Colonic mucosa (tissue), 4 donors: ENCODE measurements at regions not wholly inside any gene's neighbourhood (a gene's known extent, or its start where the extent isn't known, plus 50 kb on each side); places are given as distances from the start of the nearest gene placed in this dataset.

Source experiments
- DNase-seq: peaks from one replicate; pipeline ENCODE4 v3.0.0-alpha.2; 2020
- H3K27ac ChIP-seq: fragments of 200-600 bp; one replicate; pipeline ENCODE4 v1.8.0; 2021
- H3K27me3 ChIP-seq: fragments of 200-600 bp; one replicate; pipeline ENCODE4 v1.8.0; 2021
- H3K36me3 ChIP-seq: fragments of 200-600 bp; one replicate; pipeline ENCODE4 v1.8.0; 2021
- H3K4me1 ChIP-seq: fragments of 200-600 bp; one replicate; pipeline ENCODE4 v1.8.0; 2021; ENCODE audit warnings: mild to moderate bottlenecking
- H3K4me3 ChIP-seq: fragments of 200-600 bp; one replicate; pipeline ENCODE4 v1.8.0; 2021
- H3K9ac ChIP-seq, 2 donors: one replicate each; pipeline ENCODE4 v1.7.0; 2013; ENCODE audit warnings: control low read depth in 2 of 2, low read depth in 2 of 2, low read length in 2 of 2
- H3K9me3 ChIP-seq: fragments of 200-600 bp; one replicate; pipeline ENCODE4 v1.8.0; 2021
- intact Hi-C: fragments of 100-400 bp; cut with DNase I; formaldehyde crosslinking; loops from one replicate; pipeline ENCODE4 v1.14.1; 2022
- TF ChIP-seq, protein P1 (sequence below): fragments of 200-600 bp; IDR thresholded peaks from one replicate; pipeline ENCODE4 v1.8.0; 2022; ENCODE audit warnings: antibody characterized with exemption, mild to moderate bottlenecking
- donor health status: healthy.
- donor health status: DM: no; HTN: no; CAD: no.
- donor health status: DM: no; HTN: no; CAD: no.

DNA sequence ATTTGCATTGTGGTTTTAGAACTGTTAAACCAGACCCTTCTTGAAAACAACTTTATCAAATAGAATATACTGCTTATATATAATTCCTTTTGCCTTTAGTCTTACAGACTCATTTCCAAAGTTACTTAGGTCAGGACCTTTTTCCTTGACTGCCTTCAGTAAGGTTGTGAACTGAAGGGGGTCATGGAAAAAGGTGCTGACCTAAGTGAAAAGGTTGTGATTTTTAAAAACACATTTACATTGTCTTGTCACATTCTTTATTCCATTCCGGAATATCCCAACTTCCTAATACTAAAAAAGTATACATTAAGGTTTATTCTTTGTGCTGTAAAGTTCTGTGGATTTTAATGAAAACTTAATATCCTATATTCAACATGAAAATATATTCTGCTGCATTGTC lies 581.4 kb downstream of the SOCS6 start:
- intact Hi-C loops = no loop called here
- no peak overlapping the region for H3K9ac ChIP-seq
- TF ChIP-seq, protein P1, sequence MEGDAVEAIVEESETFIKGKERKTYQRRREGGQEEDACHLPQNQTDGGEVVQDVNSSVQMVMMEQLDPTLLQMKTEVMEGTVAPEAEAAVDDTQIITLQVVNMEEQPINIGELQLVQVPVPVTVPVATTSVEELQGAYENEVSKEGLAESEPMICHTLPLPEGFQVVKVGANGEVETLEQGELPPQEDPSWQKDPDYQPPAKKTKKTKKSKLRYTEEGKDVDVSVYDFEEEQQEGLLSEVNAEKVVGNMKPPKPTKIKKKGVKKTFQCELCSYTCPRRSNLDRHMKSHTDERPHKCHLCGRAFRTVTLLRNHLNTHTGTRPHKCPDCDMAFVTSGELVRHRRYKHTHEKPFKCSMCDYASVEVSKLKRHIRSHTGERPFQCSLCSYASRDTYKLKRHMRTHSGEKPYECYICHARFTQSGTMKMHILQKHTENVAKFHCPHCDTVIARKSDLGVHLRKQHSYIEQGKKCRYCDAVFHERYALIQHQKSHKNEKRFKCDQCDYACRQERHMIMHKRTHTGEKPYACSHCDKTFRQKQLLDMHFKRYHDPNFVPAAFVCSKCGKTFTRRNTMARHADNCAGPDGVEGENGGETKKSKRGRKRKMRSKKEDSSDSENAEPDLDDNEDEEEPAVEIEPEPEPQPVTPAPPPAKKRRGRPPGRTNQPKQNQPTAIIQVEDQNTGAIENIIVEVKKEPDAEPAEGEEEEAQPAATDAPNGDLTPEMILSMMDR = no peak

DNA sequence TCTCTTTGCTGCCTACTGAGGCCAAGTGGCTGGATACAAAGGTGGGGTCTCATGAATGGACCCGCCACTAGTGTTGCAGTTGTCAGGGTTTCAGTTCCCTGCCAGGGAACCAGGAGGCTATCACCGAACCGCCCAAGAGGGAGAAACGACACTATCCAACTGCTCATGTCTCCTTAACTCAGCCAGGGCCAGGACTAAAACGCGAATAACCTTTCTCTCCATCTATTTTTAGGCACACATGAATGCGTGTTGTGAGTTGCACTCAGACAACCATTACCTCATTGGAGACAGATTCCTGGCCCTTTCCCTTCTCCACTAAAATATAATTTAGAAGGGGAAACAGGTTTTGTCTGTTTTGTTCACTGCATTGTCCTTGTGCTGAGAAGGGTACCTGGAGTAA lies 559.5 kb downstream of the SOCS6 start:
- Histone ChIP-seq H3K27me3 (no peaks in the 10 kb centered on the region), H3K9me3 (no peaks in the 10 kb centered on the region), H3K9ac (no peak overlapping the region), H3K36me3 (no peaks in the 10 kb centered on the region), H3K4me1 (no peaks in the 10 kb centered on the region), H3K27ac (no peak overlapping the region), H3K4me3 (no peak overlapping the region)
- no peak for DNase-seq
- intact Hi-C loops = no loop called here
- TF ChIP-seq, protein P1 = no peak

More for the DNA sequence above, 581.4 kb downstream of the SOCS6 start:
- Histone ChIP-seq H3K27me3 (no peaks in the 10 kb centered on the region), H3K4me1 (no peaks in the 10 kb centered on the region), H3K4me3 (no peak overlapping the region), H3K27ac (no peak overlapping the region), H3K36me3 (no peaks in the 10 kb centered on the region), H3K9me3 (no peaks in the 10 kb centered on the region)
- no peak for DNase-seq

DNA sequence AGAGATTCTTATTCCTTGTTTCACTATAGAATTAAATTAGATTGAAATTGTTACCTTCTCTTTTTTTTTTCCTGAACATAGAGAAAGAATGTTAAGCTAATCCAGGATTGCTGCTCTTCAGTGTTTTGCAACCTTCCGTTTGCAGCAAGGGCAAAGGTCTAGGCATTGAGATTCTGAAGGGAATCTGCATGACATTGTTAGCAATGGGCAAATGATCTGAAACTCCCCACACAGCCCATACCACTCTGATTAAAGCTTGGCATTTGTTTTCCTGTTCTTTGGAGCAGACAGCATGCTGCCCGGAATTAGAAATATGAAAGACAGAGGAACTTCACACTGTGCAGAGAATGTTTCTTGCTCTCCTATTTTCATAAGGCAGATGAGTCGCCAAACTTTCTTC lies 551.8 kb downstream of the SOCS6 start:
- H3K4me1 ChIP-seq = no peaks in the 10 kb centered on the region
- intact Hi-C loops = no loop called here
- no peaks in the 10 kb centered on the region for H3K27me3 ChIP-seq
- H3K9me3 ChIP-seq = no peaks in the 10 kb centered on the region
- H3K36me3 ChIP-seq = no peaks in the 10 kb centered on the region
- TF ChIP-seq, protein P1 = no peak
- no peak overlapping the region for H3K4me3 ChIP-seq
- no peak for DNase-seq
- no peak overlapping the region for H3K27ac ChIP-seq
- no peak overlapping the region for H3K9ac ChIP-seq

DNA sequence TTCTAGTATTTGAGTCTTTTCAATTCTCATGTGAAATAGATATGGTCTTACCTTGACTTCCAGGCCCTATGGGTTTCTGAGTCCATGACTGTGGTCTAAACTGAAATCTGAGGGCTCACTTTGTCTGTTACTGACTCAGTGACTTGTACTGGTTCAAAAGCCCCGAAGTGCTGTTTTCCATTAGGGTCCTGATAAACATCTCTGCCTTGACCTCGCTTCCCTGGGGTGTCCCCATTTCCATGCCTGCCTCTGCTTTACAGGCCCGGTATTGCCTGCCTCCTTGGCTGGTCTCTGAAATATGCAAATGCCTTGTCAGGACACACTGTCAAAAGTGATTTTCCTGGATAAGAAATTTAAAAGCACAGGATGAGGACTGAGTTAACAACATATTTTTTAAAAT lies 538.8 kb downstream of the SOCS6 start:
- Histone ChIP-seq H3K27ac (no peak overlapping the region), H3K9ac (no peak overlapping the region), H3K4me1 (no peaks in the 10 kb centered on the region), H3K27me3 (no peaks in the 10 kb centered on the region), H3K9me3 (no peaks in the 10 kb centered on the region), H3K4me3 (no peak overlapping the region), H3K36me3 (no peaks in the 10 kb centered on the region)
- intact Hi-C loops = no loop called here
- DNase-seq = no peak
- TF ChIP-seq, protein P1 = no peak

DNA sequence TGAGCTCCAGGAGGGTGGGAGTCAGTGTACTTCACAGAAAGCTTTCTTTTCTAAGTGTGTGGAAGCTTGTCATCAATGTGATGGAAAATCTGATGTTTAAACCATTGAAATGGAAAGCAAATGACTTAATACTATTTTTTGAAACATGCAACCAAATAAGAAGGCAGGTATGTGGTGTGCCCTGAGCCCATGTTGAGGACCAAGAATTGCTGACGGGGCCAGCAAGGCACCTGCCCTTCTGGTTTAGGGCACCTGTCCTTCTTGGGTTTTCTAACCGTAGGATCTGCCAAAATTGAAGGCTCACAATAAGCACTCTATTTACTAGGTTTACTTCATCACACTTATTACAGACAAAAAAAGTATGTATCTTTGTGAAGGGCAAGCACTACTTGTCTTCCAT lies 537.7 kb downstream of the SOCS6 start:
- Histone ChIP-seq H3K4me1 (no peaks in the 10 kb centered on the region), H3K9me3 (no peaks in the 10 kb centered on the region), H3K9ac (no peak overlapping the region), H3K27me3 (no peaks in the 10 kb centered on the region), H3K4me3 (no peak overlapping the region), H3K36me3 (no peaks in the 10 kb centered on the region), H3K27ac (no peak overlapping the region)
- TF ChIP-seq, protein P1 = no peak
- no peak for DNase-seq
- intact Hi-C loops = no loop called here

DNA sequence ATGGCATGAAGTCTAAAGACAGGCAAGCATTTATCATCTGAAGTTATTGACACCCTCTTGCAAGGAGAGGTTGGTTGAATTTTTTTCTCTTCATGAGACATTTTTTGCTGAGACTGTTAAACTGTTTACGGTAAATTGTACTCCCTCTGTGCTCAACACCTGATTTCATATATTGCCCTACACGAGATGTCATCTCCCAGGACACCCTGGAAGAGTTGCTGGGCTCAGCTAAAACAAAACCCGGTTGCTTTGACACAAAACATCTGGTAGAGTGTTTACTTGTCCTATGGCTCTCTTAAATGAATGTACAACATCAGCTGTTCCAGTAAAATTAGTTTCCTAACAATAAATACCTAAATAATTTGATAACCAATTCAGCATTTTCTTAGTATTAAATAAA lies 533.8 kb downstream of the SOCS6 start:
- H3K9ac ChIP-seq = no peak overlapping the region
- intact Hi-C loops = no loop called here
- H3K36me3 ChIP-seq = no peaks in the 10 kb centered on the region
- H3K4me3 ChIP-seq = no peak overlapping the region
- no peak for DNase-seq
- H3K27ac ChIP-seq = no peak overlapping the region
- TF ChIP-seq, protein P1 = no peak
- H3K9me3 ChIP-seq = no peaks in the 10 kb centered on the region
- no peaks in the 10 kb centered on the region for H3K4me1 ChIP-seq
- no peaks in the 10 kb centered on the region for H3K27me3 ChIP-seq
